KOPT-K1 (cell line): ENCODE measurements at regions not wholly inside any gene's neighbourhood (a gene's known extent, or its start where the extent isn't known, plus 50 kb on each side); places are given as distances from the start of the nearest gene placed in this dataset.

Source experiments
- H3K27ac ChIP-seq: fragments of 200-600 bp; sonication (generic); 2 replicates; pipeline ENCODE4 v1.5.1; 2016; ENCODE audit warnings: antibody characterized with exemption, mild to moderate bottlenecking, low read depth, low read length; ENCODE audit not compliant: poor library complexity, severe bottlenecking
- H3K36me3 ChIP-seq: fragments of 200-600 bp; sonication (generic); 2 replicates; pipeline ENCODE4 v1.5.1; 2017; ENCODE audit warnings: antibody characterized with exemption, mild to moderate bottlenecking, low read length, moderate library complexity; ENCODE audit not compliant: insufficient read depth
- H3K9me3 ChIP-seq: fragments of 200-600 bp; sonication (generic); 2 replicates; pipeline ENCODE4 v1.5.1; 2017; ENCODE audit warnings: antibody characterized with exemption, low read length, mild to moderate bottlenecking; ENCODE audit not compliant: insufficient read depth, poor library complexity, severe bottlenecking

DNA sequence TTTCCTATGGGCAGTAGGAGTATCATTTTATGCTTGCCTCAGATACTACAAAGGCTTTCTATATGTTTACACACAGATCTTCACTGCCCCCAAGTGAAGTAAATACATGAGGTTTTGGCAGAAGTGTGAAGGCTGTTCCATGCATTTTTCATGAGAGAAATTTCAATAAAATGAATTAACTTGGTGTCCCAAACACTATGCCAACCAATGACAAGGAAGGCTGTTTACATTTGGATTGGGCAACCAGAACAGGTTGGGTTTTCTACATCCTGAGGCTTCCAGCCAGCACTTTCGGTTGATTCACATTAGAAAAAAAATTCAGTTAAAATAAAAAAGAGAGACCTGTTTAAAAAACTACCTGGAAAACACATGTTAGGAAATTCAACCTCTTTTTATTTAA lies 625.4 kb downstream of the KCNJ2 start:
- Histone ChIP-seq H3K36me3 (no peaks in the 10 kb centered on the region), H3K9me3 (no peaks in the 10 kb centered on the region), H3K27ac (no peak overlapping the region)

GRCh38 chr17:70795620-70796019 lies 626.3 kb downstream of the KCNJ2 start:
- Histone ChIP-seq H3K36me3 (no peaks in the 10 kb centered on the region), H3K9me3 (no peaks in the 10 kb centered on the region), H3K27ac (no peak overlapping the region)

GRCh38 chr17:70796757-70797156 lies 627.4 kb downstream of the KCNJ2 start:
- Histone ChIP-seq H3K9me3 (no peaks in the 10 kb centered on the region), H3K27ac (no peak overlapping the region), H3K36me3 (no peaks in the 10 kb centered on the region)

- Histone ChIP-seq H3K36me3 (no peaks in the 10 kb centered on the region), H3K9me3 (no peaks in the 10 kb centered on the region), H3K27ac (no peak overlapping the region)
These were observed 627.8 kb downstream of the KCNJ2 start for GRCh38 chr17:70797166-70797565.

DNA sequence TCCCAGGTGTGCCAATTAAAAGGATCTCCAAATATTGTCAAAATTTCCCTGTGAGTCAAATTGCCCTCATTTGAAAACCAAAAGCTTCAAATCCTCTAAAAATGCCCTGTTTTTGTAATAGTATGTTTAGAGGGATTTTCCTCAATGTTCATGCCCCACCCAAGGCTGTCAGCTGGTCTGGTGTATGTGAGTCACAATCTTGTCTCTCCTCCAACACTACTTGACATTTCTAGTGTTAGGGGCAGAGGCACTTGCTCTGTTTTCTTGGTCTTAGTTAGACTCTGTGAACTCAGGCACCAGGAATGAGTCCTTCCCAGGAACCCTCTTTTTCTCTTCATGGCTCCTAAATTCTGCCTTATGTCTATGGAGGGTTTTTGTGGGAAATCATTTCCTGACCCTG lies 634.8 kb downstream of the KCNJ2 start:
- H3K27ac ChIP-seq: no peak overlapping the region
- no peaks in the 10 kb centered on the region for H3K36me3 ChIP-seq
- H3K9me3 ChIP-seq: no peaks in the 10 kb centered on the region

DNA sequence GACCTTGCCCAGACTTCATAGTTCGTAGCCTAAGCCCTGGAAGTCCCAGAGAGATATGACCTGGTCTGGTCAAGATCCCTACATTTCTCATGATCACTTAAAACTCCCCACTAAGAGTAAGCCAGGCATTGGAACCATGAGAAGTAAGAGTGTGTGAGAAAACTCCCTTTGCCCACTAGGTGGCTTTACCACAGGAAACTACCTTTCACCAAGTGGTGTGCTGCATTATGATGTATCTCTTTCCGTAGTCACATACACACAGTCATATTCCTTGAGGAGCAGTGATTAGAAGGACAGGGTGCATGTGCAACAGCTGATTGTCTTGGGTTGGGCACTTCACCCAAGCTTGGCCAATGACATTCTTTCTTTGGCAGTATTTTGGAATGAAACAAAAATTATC lies 639.3 kb downstream of the KCNJ2 start:
- H3K27ac ChIP-seq: no peak overlapping the region
- H3K9me3 ChIP-seq: no peaks in the 10 kb centered on the region
- H3K36me3 ChIP-seq: no peaks in the 10 kb centered on the region

- Histone ChIP-seq H3K36me3 (no peaks in the 10 kb centered on the region), H3K27ac (no peak overlapping the region)
These were observed 641.3 kb downstream of the KCNJ2 start for GRCh38 chr17:70810609-70811008.

DNA sequence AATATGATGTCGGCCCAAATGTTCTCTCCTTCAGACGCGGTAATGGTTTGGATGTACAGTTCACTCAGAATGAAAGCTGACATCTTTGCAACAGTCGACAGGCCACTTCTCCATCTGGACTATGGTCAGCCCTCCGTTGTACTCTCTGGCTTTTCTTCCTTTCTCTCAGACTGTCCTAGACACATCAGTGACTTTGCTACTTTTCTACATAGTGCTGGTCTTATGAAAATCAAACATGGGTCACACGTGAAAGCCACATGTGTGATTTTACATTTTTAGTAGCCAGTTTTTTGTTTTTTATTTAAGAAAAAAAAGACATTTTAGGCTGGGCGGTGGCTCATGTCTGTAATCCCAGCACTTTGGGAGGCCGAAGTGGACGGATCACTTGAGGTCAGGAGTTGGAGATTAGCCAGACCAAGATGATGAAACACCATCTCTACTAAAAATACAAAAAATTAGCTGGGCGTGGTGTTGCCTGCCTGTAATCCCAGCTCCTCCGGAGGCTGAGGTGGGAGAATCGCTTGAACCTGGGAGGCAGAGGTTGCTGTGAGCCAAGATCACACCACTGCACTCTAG lies 644.1 kb downstream of the KCNJ2 start:
- Histone ChIP-seq H3K27ac (no peak overlapping the region), H3K9me3 (peaks cover 5% of the 10 kb centered on the region), H3K36me3 (no peaks in the 10 kb centered on the region)

More at GRCh38 chr17:70810609-70811008, 641.3 kb downstream of the KCNJ2 start:
- no peaks in the 10 kb centered on the region for H3K9me3 ChIP-seq

GRCh38 chr17:70819183-70819582 lies 649.9 kb downstream of the KCNJ2 start:
- peaks cover 5% of the 10 kb centered on the region for H3K9me3 ChIP-seq
- H3K27ac ChIP-seq: no peak overlapping the region
- H3K36me3 ChIP-seq: no peaks in the 10 kb centered on the region

GRCh38 chr17:70820276-70820675 lies 650.9 kb downstream of the KCNJ2 start:
- peaks cover 5% of the 10 kb centered on the region for H3K9me3 ChIP-seq
- no peaks in the 10 kb centered on the region for H3K36me3 ChIP-seq
- no peak overlapping the region for H3K27ac ChIP-seq

DNA sequence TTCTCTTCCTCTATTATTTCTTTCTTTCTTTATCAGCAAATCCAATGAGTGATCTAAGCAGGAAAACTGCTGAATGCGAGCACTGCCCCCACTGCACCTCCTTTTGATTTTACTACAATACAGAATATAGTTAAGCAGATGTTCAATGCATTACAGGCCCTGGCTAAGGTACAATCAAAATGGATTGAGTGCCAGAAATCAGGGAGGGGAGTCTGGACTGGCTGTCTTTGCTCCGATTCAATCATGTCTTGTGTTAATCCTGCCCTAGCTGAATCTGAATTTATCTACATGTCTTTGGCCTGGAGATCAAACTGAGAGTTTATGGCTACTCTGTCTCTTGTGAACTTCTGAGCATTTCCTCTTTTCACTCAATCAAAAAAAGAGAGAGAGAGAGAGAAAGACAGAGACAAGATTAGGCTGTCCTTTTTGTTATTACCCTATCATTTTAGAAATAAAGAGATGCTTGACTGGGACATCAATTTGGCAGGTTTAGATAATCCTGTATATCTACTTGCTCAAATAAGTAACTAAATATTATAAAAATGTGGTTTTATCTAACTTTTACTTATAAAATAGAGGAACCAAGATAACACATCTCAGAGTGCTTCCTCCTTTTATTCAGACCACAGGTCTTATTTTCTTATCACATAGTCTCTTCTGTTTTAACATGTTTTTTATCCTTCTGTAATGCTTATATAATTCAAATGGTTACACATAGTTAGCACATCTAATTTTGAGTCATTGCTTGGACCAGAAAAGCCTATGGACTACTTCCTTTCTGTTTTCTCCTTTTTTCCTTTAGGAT lies 656.2 kb downstream of the KCNJ2 start:
- H3K36me3 ChIP-seq: no peaks in the 10 kb centered on the region
- no peak overlapping the region for H3K27ac ChIP-seq

GRCh38 chr17:70829876-70830275 lies 660.5 kb downstream of the KCNJ2 start:
- no peaks in the 10 kb centered on the region for H3K9me3 ChIP-seq
- H3K36me3 ChIP-seq: no peaks in the 10 kb centered on the region
- H3K27ac ChIP-seq: no peak overlapping the region

More for the DNA sequence above, 656.2 kb downstream of the KCNJ2 start:
- no peaks in the 10 kb centered on the region for H3K9me3 ChIP-seq

DNA sequence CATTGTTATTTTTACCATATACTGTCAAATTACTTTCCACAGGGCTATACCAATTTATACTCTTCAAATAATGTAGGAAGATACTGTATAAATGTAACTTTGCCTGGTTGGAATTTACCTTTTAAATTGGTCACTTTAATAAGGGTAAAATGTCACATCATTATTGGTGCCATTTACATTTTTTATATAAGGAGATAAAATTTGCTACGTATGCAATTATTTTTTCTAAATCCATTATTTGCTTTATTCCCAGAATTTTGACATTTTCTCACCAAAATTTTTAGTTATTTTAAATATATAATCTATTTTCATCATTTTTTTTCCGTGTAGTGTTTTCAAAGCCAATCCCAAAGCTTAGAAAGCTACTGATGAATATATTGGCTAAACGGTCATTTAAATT lies 664.7 kb downstream of the KCNJ2 start:
- Histone ChIP-seq H3K36me3 (no peaks in the 10 kb centered on the region), H3K9me3 (no peaks in the 10 kb centered on the region), H3K27ac (no peak overlapping the region)

DNA sequence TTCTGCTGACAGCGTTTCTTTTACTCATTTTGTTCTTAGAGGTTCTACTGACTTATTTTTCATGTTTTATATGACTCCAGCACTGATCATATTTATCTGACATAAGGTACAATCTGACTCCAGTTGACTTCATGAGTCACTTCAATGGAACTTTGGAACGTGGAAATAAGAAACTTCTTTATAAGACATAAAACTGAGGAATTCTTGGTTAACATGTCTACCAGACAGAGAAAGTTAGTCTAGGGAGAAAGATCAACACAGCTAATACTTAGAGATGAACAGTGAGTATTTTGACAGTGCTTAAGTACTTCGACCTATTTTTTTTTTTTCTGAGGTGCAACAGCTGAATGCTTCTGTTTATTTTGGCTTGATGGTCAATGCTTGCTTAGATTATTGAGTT lies 679.5 kb downstream of the KCNJ2 start:
- H3K27ac ChIP-seq: no peak overlapping the region
- no peaks in the 10 kb centered on the region for H3K36me3 ChIP-seq
- H3K9me3 ChIP-seq: peaks cover 5% of the 10 kb centered on the region

DNA sequence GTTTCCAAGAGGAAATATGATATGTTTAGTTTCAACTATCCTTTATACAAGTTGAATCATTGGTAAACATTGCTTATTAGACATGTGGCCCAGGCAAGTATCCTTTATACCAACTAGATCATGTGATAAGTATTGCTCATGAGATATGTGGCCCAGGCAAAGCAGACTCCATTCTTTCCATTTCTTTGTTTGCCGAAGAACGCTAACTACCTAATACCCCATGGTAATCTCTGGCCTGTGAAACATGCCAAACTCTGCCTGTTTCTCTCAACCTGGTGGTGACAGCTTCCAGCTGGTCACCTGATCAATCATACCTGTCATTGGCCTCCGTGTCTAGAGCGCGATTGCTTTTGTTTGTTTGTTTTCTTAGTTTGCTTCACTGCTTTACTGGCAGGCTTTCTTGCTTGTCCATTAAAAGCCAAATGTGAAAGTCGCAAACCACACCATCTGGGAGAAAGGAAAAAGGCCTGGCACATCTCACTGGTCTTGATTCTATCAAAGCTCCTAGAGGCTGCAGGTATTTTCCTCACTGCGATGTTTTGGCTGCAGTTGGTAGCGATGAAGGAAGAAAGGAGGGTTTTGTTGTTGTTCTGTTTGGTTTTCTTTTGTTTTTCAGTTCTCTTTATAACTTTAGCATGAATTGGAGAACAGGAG lies 686.2 kb downstream of the KCNJ2 start:
- no peaks in the 10 kb centered on the region for H3K36me3 ChIP-seq
- no peaks in the 10 kb centered on the region for H3K9me3 ChIP-seq
- H3K27ac ChIP-seq: no peak overlapping the region
